Osteocyte (in vitro differentiated cells): ENCODE measurements at regions not wholly inside any gene's neighbourhood (a gene's known extent, or its start where the extent isn't known, plus 50 kb on each side); places are given as distances from the start of the nearest gene placed in this dataset.

Experiments used
- DNase-seq: peaks from one replicate; pipeline ENCODE4 v3.0.0; 2021; ENCODE audit warnings: mixed read lengths; ENCODE audit not compliant: unreplicated experiment; ENCODE audit errors: extremely low spot score
- H3K27ac Mint-ChIP-seq: one replicate; pipeline ENCODE4 v1.8.0; 2021; ENCODE audit warnings: mild to moderate bottlenecking, mixed read lengths; ENCODE audit not compliant: unreplicated experiment
- H3K27me3 Mint-ChIP-seq: one replicate; pipeline ENCODE4 v1.8.0; 2021; ENCODE audit warnings: mixed read lengths; ENCODE audit not compliant: unreplicated experiment
- H3K36me3 Mint-ChIP-seq: one replicate; pipeline ENCODE4 v1.8.0; 2021; ENCODE audit warnings: mixed read lengths; ENCODE audit not compliant: unreplicated experiment
- H3K4me1 Mint-ChIP-seq: one replicate; pipeline ENCODE4 v1.8.0; 2021; ENCODE audit warnings: mixed read lengths; ENCODE audit not compliant: unreplicated experiment
- H3K4me3 Mint-ChIP-seq: one replicate; pipeline ENCODE4 v1.8.0; 2021; ENCODE audit warnings: mild to moderate bottlenecking, moderate library complexity, mixed read lengths; ENCODE audit not compliant: unreplicated experiment
- H3K9me3 Mint-ChIP-seq: one replicate; pipeline ENCODE4 v1.8.0; 2021; ENCODE audit warnings: mixed read lengths; ENCODE audit not compliant: unreplicated experiment
- CTCF ChIP-seq: fragments of 200-600 bp; sonication (generic); IDR thresholded peaks from 2 replicates; pipeline ENCODE4 v1.5.0; 2021; ENCODE audit warnings: antibody characterized with exemption, mild to moderate bottlenecking, moderate library complexity

GRCh38 chr12:34348064-34348463, 325.8 kb downstream of the ALG10 start:
- DNase-seq: no peak
- no peaks in the 10 kb centered on the region for H3K9me3 Mint-ChIP-seq
- H3K4me1 Mint-ChIP-seq: no peaks in the 10 kb centered on the region
- no peaks in the 10 kb centered on the region for H3K27me3 Mint-ChIP-seq
- no peak for TF ChIP-seq CTCF
- H3K4me3 Mint-ChIP-seq: no peak overlapping the region
- no peak overlapping the region for H3K27ac Mint-ChIP-seq
- no peaks in the 10 kb centered on the region for H3K36me3 Mint-ChIP-seq

- no peaks in the 10 kb centered on the region for H3K27me3 Mint-ChIP-seq
- no peaks in the 10 kb centered on the region for H3K4me1 Mint-ChIP-seq
- no peak overlapping the region for H3K4me3 Mint-ChIP-seq
- no peak overlapping the region for H3K27ac Mint-ChIP-seq
- no peak for DNase-seq
- no peaks in the 10 kb centered on the region for H3K9me3 Mint-ChIP-seq
- no peaks in the 10 kb centered on the region for H3K36me3 Mint-ChIP-seq
- no peak for TF ChIP-seq CTCF
Observed at GRCh38 chr12:34348836-34349672, 326.8 kb downstream of the ALG10 start.

- Mint-ChIP-seq H3K4me3 (no peak overlapping the region), H3K27ac (no peak overlapping the region), H3K27me3 (no peaks in the 10 kb centered on the region), H3K4me1 (no peaks in the 10 kb centered on the region), H3K36me3 (no peaks in the 10 kb centered on the region), H3K9me3 (no peaks in the 10 kb centered on the region)
- TF ChIP-seq CTCF: no peak
- no peak for DNase-seq
Observed at GRCh38 chr12:34349673-34349961, 327.3 kb downstream of the ALG10 start.

- Mint-ChIP-seq H3K4me1 (no peaks in the 10 kb centered on the region), H3K4me3 (no peak overlapping the region), H3K27ac (no peak overlapping the region), H3K27me3 (no peaks in the 10 kb centered on the region), H3K9me3 (no peaks in the 10 kb centered on the region), H3K36me3 (no peaks in the 10 kb centered on the region)
- no peak for DNase-seq
- no peak for TF ChIP-seq CTCF
Observed at GRCh38 chr12:34350092-34351041, 328.1 kb downstream of the ALG10 start.

- TF ChIP-seq CTCF: no peak
- no peaks in the 10 kb centered on the region for H3K4me1 Mint-ChIP-seq
- DNase-seq: no peak
- H3K27ac Mint-ChIP-seq: no peak overlapping the region
- H3K27me3 Mint-ChIP-seq: no peaks in the 10 kb centered on the region
- no peak overlapping the region for H3K4me3 Mint-ChIP-seq
- no peaks in the 10 kb centered on the region for H3K9me3 Mint-ChIP-seq
- H3K36me3 Mint-ChIP-seq: no peaks in the 10 kb centered on the region
Observed at GRCh38 chr12:34352098-34352497, 329.8 kb downstream of the ALG10 start.
